HG02623 (cell line): ENCODE measurements at regions not wholly inside any gene's neighbourhood (a gene's known extent, or its start where the extent isn't known, plus 50 kb on each side); places are given as distances from the start of the nearest gene placed in this dataset.
"Not testable (repeated sequence)": the region's sequence is repeated elsewhere in the genome, so short reads cannot be mapped to it uniquely, and the experiment has no call there.

Experiments used
- ATAC-seq: cut with Tn5 transposase; IDR thresholded peaks from one replicate; pipeline ENCODE4 v1.9.1; 2021; ENCODE audit warnings: moderate library complexity; ENCODE audit not compliant: unreplicated experiment

DNA sequence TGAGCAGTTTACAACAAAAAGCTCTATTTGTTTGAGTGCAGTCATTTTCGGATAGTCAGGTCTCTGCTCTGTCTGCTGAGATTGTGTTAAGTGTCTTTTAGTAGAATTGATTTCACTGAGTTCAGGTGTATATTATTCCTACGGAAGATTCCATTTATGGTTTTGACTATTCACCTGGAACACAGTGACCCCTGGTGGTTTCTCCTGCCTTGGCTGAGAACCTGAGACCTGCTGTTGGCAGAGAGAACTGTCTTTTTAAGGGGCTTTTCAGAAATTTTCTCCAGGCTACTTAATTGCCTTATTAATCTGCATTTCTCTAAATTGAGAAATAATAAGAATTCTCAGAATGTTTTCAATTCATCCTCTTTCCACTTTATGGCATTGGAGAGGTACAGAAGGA lies 508.0 kb downstream of the TBC1D32 start:
- no peak for ATAC-seq

- no peak for ATAC-seq
Measured at GRCh38 chr6:120816794-120817193, 517.5 kb downstream of the TBC1D32 start.

GRCh38 chr6:120805276-120805675 lies 529.0 kb downstream of the TBC1D32 start:
- no peak for ATAC-seq

DNA sequence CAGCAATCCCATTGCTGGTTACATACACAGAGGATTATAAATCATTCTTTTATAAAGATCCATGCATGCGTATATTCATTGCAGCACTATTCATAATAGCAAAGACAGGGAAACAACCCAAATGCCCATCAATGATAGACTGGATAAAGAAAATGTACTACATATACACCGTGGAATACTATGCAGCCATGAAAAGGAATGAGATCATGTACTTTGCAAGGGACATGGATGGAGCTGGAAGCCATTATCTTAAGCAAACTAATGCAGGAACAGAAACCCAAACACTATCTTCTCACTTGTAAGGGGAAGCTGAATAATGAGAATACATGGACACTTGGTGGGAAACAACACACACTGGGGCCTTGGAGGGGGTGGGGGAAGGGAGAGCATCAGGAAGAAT lies 529.7 kb downstream of the TBC1D32 start:
- no peak for ATAC-seq

GRCh38 chr6:120786682-120787081 lies 547.6 kb downstream of the TBC1D32 start:
- no peak for ATAC-seq

GRCh38 chr6:120786256-120786655 lies 548.0 kb downstream of the TBC1D32 start:
- ATAC-seq, result no peak

DNA sequence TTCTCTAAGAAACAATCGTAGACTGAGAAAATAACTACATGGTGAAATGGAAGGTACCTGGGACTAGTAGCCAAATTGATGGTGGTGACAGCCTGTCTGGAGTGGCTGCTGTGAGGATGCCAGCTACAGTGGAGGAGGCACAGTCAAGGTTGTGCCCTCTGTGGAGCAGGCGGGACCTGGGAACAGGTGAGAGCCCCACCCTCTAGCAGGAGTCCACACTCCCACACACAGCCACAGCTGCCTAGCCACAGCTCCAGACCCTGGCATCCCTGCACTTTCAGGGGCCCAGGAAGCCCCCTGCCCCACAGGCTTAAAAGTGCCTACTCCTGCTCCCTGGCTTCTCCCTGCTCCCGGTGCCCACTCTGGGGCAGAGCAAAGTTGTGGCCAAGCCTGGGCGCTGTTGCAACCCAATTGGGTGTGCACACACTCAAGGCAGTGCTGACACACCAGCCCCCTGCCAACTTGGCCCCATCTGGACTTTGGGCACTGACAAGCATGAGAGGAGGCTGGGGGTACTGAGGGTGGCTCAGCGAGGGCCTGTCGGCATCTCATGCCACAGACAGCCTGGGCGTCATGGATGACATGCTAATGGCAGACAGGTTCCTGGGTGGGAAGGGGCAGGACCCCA lies 548.7 kb downstream of the TBC1D32 start:
- ATAC-seq, result no peak

DNA sequence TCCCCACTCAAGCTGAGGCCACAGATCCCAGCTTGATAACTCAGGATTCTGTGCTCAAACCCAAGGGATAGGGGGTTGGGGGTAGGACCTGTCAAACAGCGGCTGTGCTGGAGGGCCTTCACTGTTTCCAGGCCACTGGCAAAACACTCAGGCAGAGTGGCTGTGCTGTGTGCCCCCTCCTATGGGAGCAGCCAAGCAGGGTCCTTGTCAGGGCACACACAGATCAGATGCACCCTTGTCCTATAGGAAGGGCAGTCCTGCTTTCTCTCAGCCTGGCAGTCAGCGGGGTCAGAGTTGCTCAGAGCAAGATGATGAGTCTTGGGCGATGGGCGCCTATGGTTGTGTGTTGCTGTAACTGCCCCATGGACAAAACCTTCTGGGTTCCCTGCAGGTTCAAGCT lies 554.8 kb downstream of the TBC1D32 start:
- ATAC-seq, result no peak

- ATAC-seq, result no peak
Measured at GRCh38 chr6:120775698-120776097, 558.6 kb downstream of the TBC1D32 start.

DNA sequence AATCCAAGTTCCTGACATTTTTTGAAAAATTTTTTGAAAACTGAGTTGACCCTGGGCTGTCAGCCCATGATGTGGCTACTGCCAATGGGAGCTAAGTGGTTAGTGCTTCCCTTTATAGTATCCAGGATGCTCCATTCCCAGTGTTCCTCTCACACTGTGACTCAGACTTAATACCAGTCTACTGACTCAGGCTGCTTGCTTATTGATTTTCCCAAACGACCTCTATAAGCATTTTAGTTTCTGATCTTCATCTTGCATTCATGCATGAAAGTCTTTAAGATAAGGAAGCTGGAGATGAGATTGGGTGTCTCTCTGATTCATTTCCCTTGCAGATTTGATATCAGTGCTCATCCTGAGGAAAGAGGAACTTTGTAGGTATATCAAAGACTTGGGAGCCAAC lies 560.0 kb downstream of the TBC1D32 start:
- no peak for ATAC-seq

- ATAC-seq, result no peak
Measured at GRCh38 chr6:120771019-120771418, 563.3 kb downstream of the TBC1D32 start.

GRCh38 chr6:120764312-120764711 lies 570.0 kb downstream of the TBC1D32 start:
- no peak for ATAC-seq

DNA sequence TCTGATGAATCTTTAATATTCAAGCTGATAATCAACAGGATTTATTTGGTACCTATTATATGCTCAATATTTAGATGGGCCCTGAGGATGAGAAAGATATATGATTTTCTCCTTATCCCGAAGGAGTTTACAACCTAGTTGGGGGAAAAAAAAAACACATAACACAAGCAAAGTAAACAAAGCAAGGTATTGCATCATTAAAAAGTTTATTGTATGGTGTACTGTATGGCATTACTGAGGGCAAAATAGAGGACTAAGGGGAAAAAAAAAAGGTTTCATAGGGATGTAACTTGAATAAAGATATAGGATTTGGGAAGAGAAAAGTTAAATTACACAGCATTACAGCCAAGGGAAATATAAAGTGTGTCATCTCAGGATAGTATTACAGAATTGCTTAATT lies 574.7 kb downstream of the TBC1D32 start:
- no peak for ATAC-seq

- not testable (repeated sequence) for ATAC-seq
Measured at GRCh38 chr6:120748574-120748973, 585.7 kb downstream of the TBC1D32 start.

GRCh38 chr6:120736740-120737139 lies 597.5 kb downstream of the TBC1D32 start:
- ATAC-seq, result no peak

- ATAC-seq, result no peak
Measured at GRCh38 chr6:120735641-120736040, 598.6 kb downstream of the TBC1D32 start.

- ATAC-seq, result no peak
Measured at GRCh38 chr6:120711255-120711654, 623.0 kb downstream of the TBC1D32 start.

DNA sequence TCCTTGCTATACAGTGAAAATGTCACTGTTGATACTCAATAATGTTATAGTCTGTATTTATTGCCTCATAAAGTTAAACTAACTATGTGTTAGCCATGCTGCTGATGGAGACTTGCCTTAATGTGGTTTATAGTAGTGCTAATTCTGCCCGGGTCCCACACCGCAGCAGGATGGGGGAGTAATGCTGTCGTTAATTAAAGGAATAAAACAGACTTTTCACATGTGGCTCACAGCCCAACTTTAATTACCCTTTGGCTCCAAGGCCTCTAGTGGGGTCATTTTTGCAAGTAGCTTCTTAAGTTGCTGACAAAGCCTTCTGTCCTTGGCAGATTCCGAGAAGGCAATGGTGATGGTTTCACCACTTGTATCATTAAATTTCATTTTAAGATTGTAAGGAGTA lies 634.3 kb downstream of the TBC1D32 start:
- ATAC-seq, result no peak

DNA sequence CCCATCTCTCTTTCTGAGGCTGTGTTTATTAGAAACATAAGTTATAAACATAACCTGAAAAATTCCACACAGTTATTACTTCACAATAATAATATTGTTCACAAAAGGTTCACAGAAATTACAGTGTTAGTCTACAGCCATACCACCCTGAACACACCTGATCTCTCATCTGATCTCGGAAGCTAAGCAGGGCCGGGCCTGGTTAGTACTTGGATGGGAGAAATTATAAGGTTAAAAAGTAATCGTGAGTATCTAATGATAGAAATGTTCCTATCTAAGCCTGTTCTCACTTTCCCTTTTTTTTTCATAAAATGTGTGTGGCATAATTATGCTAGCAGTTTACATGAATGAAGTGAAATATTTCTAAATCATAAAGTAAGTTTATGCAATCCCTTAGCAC lies 647.8 kb downstream of the TBC1D32 start:
- ATAC-seq, result no peak

DNA sequence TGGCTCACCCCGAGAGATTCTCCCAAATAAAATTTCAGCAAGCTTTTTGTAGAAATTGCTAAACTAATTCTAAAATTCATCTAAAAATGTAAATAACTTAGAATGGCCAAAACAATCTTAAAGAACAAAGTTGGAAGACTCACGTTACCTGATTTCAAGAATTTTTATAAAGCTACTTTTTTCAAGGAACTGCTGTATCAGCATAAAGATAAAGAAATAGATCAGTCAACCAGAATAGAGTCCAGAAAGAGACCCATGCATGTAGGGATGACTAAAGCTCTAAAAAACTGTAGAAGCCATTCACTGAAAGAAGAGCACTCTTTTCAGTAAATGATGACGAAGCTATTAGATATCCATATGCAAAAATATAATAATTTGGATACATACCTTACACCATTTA lies 652.1 kb downstream of the TBC1D32 start:
- ATAC-seq, result no peak

DNA sequence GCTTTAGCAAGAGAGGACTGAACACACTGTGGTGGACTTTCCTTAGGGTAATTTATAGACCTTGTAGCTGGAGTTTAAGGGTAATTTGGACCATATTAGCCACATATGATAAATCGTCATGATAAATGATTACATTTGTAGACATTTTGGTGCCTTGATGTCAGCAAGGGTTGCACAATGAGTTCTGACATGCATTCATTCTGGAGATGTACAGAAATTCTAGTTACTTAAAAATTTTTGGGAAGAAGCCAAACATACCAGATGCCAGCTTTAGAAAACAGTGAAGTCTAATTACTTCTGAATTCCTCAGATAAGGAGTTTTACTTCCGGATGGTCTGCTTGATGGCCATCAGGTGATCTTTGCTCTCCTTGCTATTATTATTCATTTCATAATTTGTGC lies 653.1 kb downstream of the TBC1D32 start:
- ATAC-seq, result no peak

DNA sequence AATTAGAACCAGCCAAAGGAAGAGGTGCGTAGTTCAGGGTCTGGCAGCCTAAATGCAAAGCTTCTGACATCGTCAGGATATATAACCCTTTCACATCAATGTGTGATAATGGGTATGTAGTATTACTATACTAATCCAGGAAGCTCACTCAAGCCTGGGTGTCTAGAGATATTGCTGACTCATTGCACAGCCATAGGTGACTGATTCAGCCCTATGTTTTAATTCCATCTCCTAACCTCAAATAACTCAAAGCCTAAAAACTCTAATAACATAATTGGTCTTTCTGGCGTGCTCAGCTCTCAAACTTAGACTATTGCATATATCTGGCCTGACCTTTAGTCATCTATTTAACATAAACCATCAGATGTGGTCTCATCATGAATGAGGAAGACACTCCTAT lies 658.4 kb downstream of the TBC1D32 start:
- ATAC-seq, result no peak

DNA sequence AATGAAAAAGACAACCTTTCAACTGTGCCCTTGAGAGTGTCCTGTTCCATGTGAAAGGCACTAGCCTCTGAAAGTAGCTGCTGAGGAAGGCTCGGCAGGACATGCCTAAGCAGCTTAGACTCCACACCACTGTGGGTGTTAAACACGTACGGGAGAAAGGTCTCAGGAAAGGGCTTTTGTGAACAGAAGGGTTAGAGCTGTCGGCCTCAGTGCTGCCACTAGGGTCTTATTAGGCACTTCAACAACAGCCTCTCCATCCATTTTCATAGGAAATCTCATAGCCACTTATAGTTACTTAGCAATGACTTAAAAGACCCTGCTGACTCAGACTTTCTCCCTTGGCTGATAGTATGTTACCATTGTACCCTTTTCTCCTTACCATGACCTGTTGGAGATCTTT lies 662.8 kb downstream of the TBC1D32 start:
- no peak for ATAC-seq
